ENCODE measurements at regions not wholly inside any gene's neighbourhood (a gene's known extent, or its start where the extent isn't known, plus 50 kb on each side); places are given as distances from the start of the nearest gene placed in this dataset.

DNA sequence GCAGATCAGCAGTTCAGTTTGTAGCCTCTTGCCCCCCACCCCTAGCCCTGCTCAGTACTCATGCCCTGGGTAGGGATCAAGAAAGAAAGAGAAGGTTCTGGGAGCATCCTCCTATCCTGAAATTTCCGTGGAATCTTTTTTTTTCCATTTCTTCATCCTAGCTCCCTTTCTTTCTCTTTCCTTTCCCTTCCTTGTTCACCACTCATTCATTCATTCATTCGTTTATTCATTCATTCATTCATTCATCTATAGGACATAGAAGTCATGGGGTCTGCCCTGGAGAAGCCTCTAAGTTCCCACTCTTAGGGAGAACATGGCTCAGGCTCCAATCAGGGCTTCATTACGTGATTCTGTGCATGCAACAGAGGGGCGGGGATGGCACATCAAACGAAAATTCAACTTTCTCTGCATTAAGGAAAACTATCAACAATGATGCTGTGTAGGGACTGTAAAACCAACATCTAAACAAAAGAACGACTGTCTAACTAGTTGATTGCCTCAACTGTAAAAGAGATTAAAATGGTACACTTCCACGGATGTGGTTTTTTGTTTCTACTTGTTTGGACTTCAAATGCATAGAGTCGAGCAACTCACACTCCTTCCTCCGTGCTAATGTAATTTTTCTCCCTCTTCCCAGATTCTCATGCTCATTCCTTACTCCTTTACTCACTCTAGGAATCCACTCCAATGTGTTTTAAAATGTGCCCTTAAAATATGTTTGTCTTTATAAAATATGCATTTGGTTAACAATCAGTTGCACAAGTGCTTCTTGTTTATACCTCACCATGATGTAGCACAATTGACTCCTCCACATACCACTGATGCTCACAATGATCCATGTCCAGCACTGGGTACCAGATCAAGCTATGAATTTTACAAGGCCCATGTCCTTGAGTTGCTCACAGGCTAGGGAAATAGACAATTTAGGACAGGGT, 101.2 kb upstream of the SLC2A1 start:
- TF ChIP-seq, protein P1, sequence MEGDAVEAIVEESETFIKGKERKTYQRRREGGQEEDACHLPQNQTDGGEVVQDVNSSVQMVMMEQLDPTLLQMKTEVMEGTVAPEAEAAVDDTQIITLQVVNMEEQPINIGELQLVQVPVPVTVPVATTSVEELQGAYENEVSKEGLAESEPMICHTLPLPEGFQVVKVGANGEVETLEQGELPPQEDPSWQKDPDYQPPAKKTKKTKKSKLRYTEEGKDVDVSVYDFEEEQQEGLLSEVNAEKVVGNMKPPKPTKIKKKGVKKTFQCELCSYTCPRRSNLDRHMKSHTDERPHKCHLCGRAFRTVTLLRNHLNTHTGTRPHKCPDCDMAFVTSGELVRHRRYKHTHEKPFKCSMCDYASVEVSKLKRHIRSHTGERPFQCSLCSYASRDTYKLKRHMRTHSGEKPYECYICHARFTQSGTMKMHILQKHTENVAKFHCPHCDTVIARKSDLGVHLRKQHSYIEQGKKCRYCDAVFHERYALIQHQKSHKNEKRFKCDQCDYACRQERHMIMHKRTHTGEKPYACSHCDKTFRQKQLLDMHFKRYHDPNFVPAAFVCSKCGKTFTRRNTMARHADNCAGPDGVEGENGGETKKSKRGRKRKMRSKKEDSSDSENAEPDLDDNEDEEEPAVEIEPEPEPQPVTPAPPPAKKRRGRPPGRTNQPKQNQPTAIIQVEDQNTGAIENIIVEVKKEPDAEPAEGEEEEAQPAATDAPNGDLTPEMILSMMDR (IDR thresholded peaks at IDR 0.05; ENCODE audit: insufficient read depth, low read depth, low read length): no peak
- no peak for TF ChIP-seq EZH2 (IDR thresholded peaks at IDR 0.05; ENCODE audit: insufficient read depth, low read length)
